B cell (primary cell): ENCODE measurements at regions not wholly inside any gene's neighbourhood (a gene's known extent, or its start where the extent isn't known, plus 50 kb on each side); places are given as distances from the start of the nearest gene placed in this dataset.

Source experiments
- ATAC-seq: fragments of 200-7000 bp; cut with Tn5 transposase; one replicate; pipeline ENCODE4 v1.10.0; 2021; ENCODE audit warnings: low read depth, mild to moderate bottlenecking, moderate number of reproducible peaks, moderate library complexity
- CTCF ChIA-PET: fragments of 350-600 bp; sonication (Branson Sonifier 250); formaldehyde crosslinking; loops from one replicate; lab custom pipeline; 2021; ENCODE audit warnings: antibody characterized with exemption, inconsistent platforms; lab: Charles Lee
- POLR2A ChIA-PET: fragments of 350-600 bp; sonication (Branson Sonifier 250); formaldehyde crosslinking; loops from one replicate; lab custom pipeline; 2021; ENCODE audit warnings: antibody characterized with exemption; lab: Charles Lee
- DNase-seq: peaks from one replicate; pipeline ENCODE4 v3.0.0; 2013
- H2AFZ ChIP-seq: 2 replicates; pipeline ENCODE4 v1.6.1; 2012; ENCODE audit warnings: mild to moderate bottlenecking, low read depth, low read length; ENCODE audit not compliant: insufficient read depth, poor library complexity, severe bottlenecking
- H3K27ac ChIP-seq, 2 donors: 1 replicate in 1 of 2; 2 replicates in 1 of 2; pipeline ENCODE4 v1.5.1; 2012 to 2013; ENCODE audit warnings: low read length in 2 of 2, mild to moderate bottlenecking in 2 of 2, moderate library complexity in 1 of 2
- H3K27me3 ChIP-seq, 4 experiments: fragments of 200-600 bp in 1 of 4; sonication (generic) in 1 of 4; replicated peaks in 1 of 4; 1 replicate in 2 of 4; 2 replicates in 2 of 4; pipeline versions ENCODE4 v1.6.1 to v1.7.0; 2013 to 2016; ENCODE audit warnings: low read length in 3 of 4, mild to moderate bottlenecking in 2 of 4, mixed read lengths in 1 of 4, moderate library complexity in 1 of 4; ENCODE audit not compliant: insufficient read depth in 4 of 4, control insufficient read depth in 3 of 4; ENCODE audit errors: control extremely low read depth in 1 of 4
- H3K36me3 ChIP-seq, 2 experiments: replicated peaks in 1 of 2; 1 replicate in 1 of 2; 2 replicates in 1 of 2; pipeline versions ENCODE4 v1.6.1 to v1.7.1; 2013; ENCODE audit warnings: low read length in 1 of 2; ENCODE audit not compliant: insufficient read depth in 2 of 2, control insufficient read depth in 1 of 2; ENCODE audit errors: control extremely low read depth in 1 of 2, extremely low read depth in 1 of 2
- H3K4me1 ChIP-seq, 2 donors: fragments of 200-600 bp in 1 of 2; sonication (generic) in 1 of 2; 1 replicate in 1 of 2; 2 replicates in 1 of 2; pipeline versions ENCODE4 v1.5.1 to v1.6.1; 2013 to 2017; ENCODE audit warnings: low read length in 2 of 2; ENCODE audit not compliant: control insufficient read depth in 2 of 2, insufficient read depth in 2 of 2
- H3K4me2 ChIP-seq: replicated peaks from 2 replicates; pipeline ENCODE3; 2012; ENCODE audit warnings: mild to moderate bottlenecking, low read depth, low read length; ENCODE audit not compliant: poor library complexity, severe bottlenecking
- H3K4me3 ChIP-seq, 5 experiments: fragments of 200-600 bp in 1 of 5; sonication (generic) in 1 of 5; 1 replicate in 3 of 5; 2 replicates in 2 of 5; pipeline versions ENCODE4 v1.5.1 to v1.7.0; 2011 to 2016; ENCODE audit warnings: low read length in 4 of 5, mild to moderate bottlenecking in 4 of 5, low read depth in 2 of 5, control low read depth in 1 of 5, moderate library complexity in 1 of 5; ENCODE audit not compliant: insufficient read depth in 1 of 5; ENCODE audit errors: control extremely low read depth in 1 of 5, extremely low read depth in 1 of 5
- H3K79me2 ChIP-seq: fragments of 200-600 bp; sonication (generic); one replicate; pipeline ENCODE4 v1.6.0; 2016; ENCODE audit warnings: low read length; ENCODE audit not compliant: control insufficient read depth, insufficient read depth
- H3K9ac ChIP-seq: fragments of 200-600 bp; sonication (generic); 2 replicates; pipeline ENCODE4 v1.6.1; 2017; ENCODE audit warnings: mild to moderate bottlenecking, low read length, moderate library complexity
- H3K9me3 ChIP-seq, 3 donors: one replicate each; pipeline versions ENCODE4 v1.6.1 to v1.7.1; 2013; ENCODE audit warnings: low read length in 2 of 3; ENCODE audit not compliant: control insufficient read depth in 2 of 3, insufficient read depth in 1 of 3; ENCODE audit errors: control extremely low read depth in 1 of 3
- H4K20me1 ChIP-seq: 2 replicates; pipeline ENCODE4 v1.6.0; 2012; ENCODE audit warnings: mild to moderate bottlenecking, low read length; ENCODE audit not compliant: insufficient read depth, control insufficient read depth, poor library complexity, severe bottlenecking
- H3K27ac Mint-ChIP-seq: one replicate; pipeline ENCODE4 v1.8.0; 2021; ENCODE audit warnings: mixed read lengths
- H3K27me3 Mint-ChIP-seq: one replicate; pipeline ENCODE4 v1.8.0; 2021; ENCODE audit warnings: mixed read lengths
- H3K4me1 Mint-ChIP-seq: one replicate; pipeline ENCODE4 v1.8.0; 2021; ENCODE audit warnings: mixed read lengths
- H3K4me3 Mint-ChIP-seq: one replicate; pipeline ENCODE4 v1.8.0; 2021; ENCODE audit warnings: mixed read lengths
- H3K9me3 Mint-ChIP-seq: one replicate; pipeline ENCODE4 v1.8.0; 2022; ENCODE audit warnings: mixed read lengths; ENCODE audit not compliant: insufficient read depth
- EZH2 ChIP-seq: IDR thresholded peaks from 2 replicates; pipeline ENCODE4 v1.6.1; 2012; ENCODE audit warnings: borderline replicate concordance, low read depth, mild to moderate bottlenecking, moderate library complexity, low read length; ENCODE audit not compliant: insufficient read depth, poor library complexity, severe bottlenecking
- intact Hi-C: fragments of 100-400 bp; cut with micrococcal nuclease; formaldehyde crosslinking; loops from one replicate; pipeline ENCODE4 v1.10.0; 2022
- TF ChIP-seq, protein P1 (sequence below): fragments of 200-600 bp; IDR thresholded peaks from one replicate; pipeline ENCODE4 v1.8.0; 2022; ENCODE audit warnings: antibody characterized with exemption, mild to moderate bottlenecking

DNA sequence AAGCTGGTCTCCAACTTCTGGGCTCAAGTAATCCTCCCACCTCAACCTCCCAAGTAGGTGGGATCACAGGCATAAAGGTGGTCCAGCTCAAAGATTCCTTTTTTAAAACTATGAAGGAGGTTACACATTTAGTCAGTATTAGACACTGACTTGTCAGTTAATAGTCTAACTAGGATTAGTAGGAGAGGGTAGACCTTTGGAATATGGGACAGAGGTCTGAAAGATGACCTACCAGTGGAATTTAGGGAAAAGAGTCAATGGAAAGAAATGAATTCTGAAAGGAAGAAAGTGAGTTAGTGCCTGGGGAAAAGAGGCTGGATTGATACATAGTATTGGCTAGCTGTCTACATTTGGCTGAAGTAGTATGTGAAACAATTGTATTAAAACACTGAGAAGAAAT lies 220.7 kb downstream of the MZT1 start:
- H3K79me2 ChIP-seq = no peaks in the 10 kb centered on the region
- Mint-ChIP-seq H3K27me3 (no peaks in the 10 kb centered on the region), H3K9me3 (no peaks in the 10 kb centered on the region), H3K27ac (no peak overlapping the region), H3K4me3 (no peak overlapping the region), H3K4me1 (no peaks in the 10 kb centered on the region)
- POLR2A ChIA-PET = no interaction called here
- no peaks in the 10 kb centered on the region for H3K36me3 ChIP-seq
- H3K4me3 ChIP-seq = no peak overlapping the region
- no peaks in the 10 kb centered on the region for H4K20me1 ChIP-seq
- H3K9ac ChIP-seq = no peak overlapping the region
- DNase-seq (no peak), ATAC-seq (no peak)
- intact Hi-C loops = no loop called here
- H2AFZ ChIP-seq = no peak overlapping the region
- no peak overlapping the region for H3K4me2 ChIP-seq
- TF ChIP-seq EZH2 = no peak
- TF ChIP-seq, protein P1, sequence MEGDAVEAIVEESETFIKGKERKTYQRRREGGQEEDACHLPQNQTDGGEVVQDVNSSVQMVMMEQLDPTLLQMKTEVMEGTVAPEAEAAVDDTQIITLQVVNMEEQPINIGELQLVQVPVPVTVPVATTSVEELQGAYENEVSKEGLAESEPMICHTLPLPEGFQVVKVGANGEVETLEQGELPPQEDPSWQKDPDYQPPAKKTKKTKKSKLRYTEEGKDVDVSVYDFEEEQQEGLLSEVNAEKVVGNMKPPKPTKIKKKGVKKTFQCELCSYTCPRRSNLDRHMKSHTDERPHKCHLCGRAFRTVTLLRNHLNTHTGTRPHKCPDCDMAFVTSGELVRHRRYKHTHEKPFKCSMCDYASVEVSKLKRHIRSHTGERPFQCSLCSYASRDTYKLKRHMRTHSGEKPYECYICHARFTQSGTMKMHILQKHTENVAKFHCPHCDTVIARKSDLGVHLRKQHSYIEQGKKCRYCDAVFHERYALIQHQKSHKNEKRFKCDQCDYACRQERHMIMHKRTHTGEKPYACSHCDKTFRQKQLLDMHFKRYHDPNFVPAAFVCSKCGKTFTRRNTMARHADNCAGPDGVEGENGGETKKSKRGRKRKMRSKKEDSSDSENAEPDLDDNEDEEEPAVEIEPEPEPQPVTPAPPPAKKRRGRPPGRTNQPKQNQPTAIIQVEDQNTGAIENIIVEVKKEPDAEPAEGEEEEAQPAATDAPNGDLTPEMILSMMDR = no peak
- CTCF ChIA-PET = no interaction called here
- no peaks in the 10 kb centered on the region for H3K9me3 ChIP-seq
- H3K27ac ChIP-seq = no peak overlapping the region
- H3K27me3 ChIP-seq = no peaks in the 10 kb centered on the region
- no peaks in the 10 kb centered on the region for H3K4me1 ChIP-seq

DNA sequence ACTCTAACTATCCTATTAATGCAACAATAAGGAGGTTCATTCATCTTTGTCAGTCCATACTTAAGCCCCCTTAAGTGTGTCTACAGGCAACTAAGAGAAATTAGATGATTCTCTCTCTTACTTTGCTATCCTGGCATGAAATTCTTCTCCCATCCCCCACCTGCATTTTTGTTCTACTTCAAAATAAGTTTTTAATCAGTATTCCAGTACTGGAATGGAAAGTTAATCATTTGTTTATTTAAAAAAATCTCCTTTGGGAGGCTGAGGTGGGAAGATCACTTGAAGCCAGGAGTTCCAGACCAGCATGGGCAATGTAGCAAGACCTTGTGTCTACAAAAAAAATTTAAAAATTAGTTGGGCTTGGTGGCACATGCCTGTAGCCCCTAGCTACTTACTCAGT lies 222.1 kb downstream of the MZT1 start:
- no peak for TF ChIP-seq EZH2
- TF ChIP-seq, protein P1 = no peak
- ChIA-PET POLR2A (no interaction called here), CTCF (no interaction called here)
- no peaks in the 10 kb centered on the region for H3K9me3 ChIP-seq
- no peaks in the 10 kb centered on the region for H3K27me3 ChIP-seq
- H3K27ac ChIP-seq = no peak overlapping the region
- no peak overlapping the region for H2AFZ ChIP-seq
- DNase-seq (no peak), ATAC-seq (no peak)
- no peaks in the 10 kb centered on the region for H3K9me3 Mint-ChIP-seq
- no peaks in the 10 kb centered on the region for H3K4me1 Mint-ChIP-seq
- no peak overlapping the region for H3K9ac ChIP-seq
- no peaks in the 10 kb centered on the region for H3K4me1 ChIP-seq
- no peaks in the 10 kb centered on the region for H3K27me3 Mint-ChIP-seq
- H3K4me3 Mint-ChIP-seq = no peak overlapping the region
- no peaks in the 10 kb centered on the region for H4K20me1 ChIP-seq
- intact Hi-C loops = no loop called here
- no peaks in the 10 kb centered on the region for H3K36me3 ChIP-seq
- H3K4me3 ChIP-seq = no peak overlapping the region
- H3K4me2 ChIP-seq = no peak overlapping the region
- H3K79me2 ChIP-seq = no peaks in the 10 kb centered on the region
- H3K27ac Mint-ChIP-seq = no peak overlapping the region
